ENCODE measurements at regions not wholly inside any gene's neighbourhood (a gene's known extent, or its start where the extent isn't known, plus 50 kb on each side); places are given as distances from the start of the nearest gene placed in this dataset.

GRCh38 chr9:16099732-16100536 lies 547.1 kb downstream of the CCDC171 start:
- no peak for TF ChIP-seq POLR2A (IDR thresholded peaks at IDR 0.05; ENCODE audit: low read length)
- no peak for TF ChIP-seq GATA1 (IDR thresholded peaks at IDR 0.05; ENCODE audit: low read depth, low read length)
- no peak for DNase-seq

- no peak for DNase-seq
- TF ChIP-seq POLR2A (IDR thresholded peaks at IDR 0.05; ENCODE audit: low read length) (no peak), GATA1 (IDR thresholded peaks at IDR 0.05; ENCODE audit: low read depth, low read length) (no peak)
Measured at GRCh38 chr9:16100537-16101091, 547.8 kb downstream of the CCDC171 start.

GRCh38 chr9:16102154-16102553 lies 549.3 kb downstream of the CCDC171 start:
- no peak for DNase-seq
- no peak for TF ChIP-seq GATA1 (IDR thresholded peaks at IDR 0.05; ENCODE audit: low read depth, low read length)
- no peak for TF ChIP-seq POLR2A (IDR thresholded peaks at IDR 0.05; ENCODE audit: low read length)

- no peak for TF ChIP-seq GATA1 (IDR thresholded peaks at IDR 0.05; ENCODE audit: low read depth, low read length)
- no peak for TF ChIP-seq POLR2A (IDR thresholded peaks at IDR 0.05; ENCODE audit: low read length)
- DNase-seq = no peak
Measured at GRCh38 chr9:16103620-16104397, 551.0 kb downstream of the CCDC171 start.

- no peak for DNase-seq
- TF ChIP-seq POLR2A (IDR thresholded peaks at IDR 0.05; ENCODE audit: low read length) = no peak
- no peak for TF ChIP-seq GATA1 (IDR thresholded peaks at IDR 0.05; ENCODE audit: low read depth, low read length)
Measured at GRCh38 chr9:16105168-16106020, 552.6 kb downstream of the CCDC171 start.

GRCh38 chr9:16106021-16106571 lies 553.3 kb downstream of the CCDC171 start:
- TF ChIP-seq POLR2A (IDR thresholded peaks at IDR 0.05; ENCODE audit: low read length) (no peak), GATA1 (IDR thresholded peaks at IDR 0.05; ENCODE audit: low read depth, low read length) (no peak)
- DNase-seq = no peak

GRCh38 chr9:16112116-16112515 lies 559.3 kb downstream of the CCDC171 start:
- DNase-seq = no peak
- TF ChIP-seq POLR2A (IDR thresholded peaks at IDR 0.05; ENCODE audit: low read length) = no peak
- no peak for TF ChIP-seq GATA1 (IDR thresholded peaks at IDR 0.05; ENCODE audit: low read depth, low read length)

- TF ChIP-seq GATA1 (IDR thresholded peaks at IDR 0.05; ENCODE audit: low read depth, low read length) (no peak), POLR2A (IDR thresholded peaks at IDR 0.05; ENCODE audit: low read length) (no peak)
- no peak for DNase-seq
Measured at GRCh38 chr9:16115994-16116393, 563.2 kb downstream of the CCDC171 start.

- TF ChIP-seq POLR2A (IDR thresholded peaks at IDR 0.05; ENCODE audit: low read length) (no peak), GATA1 (IDR thresholded peaks at IDR 0.05; ENCODE audit: low read depth, low read length) (no peak)
- DNase-seq = no peak
Measured at GRCh38 chr9:16118043-16118442, 565.2 kb downstream of the CCDC171 start.

- TF ChIP-seq POLR2A (IDR thresholded peaks at IDR 0.05; ENCODE audit: low read length) (no peak), GATA1 (IDR thresholded peaks at IDR 0.05; ENCODE audit: low read depth, low read length) (no peak)
- DNase-seq = no peak
Measured at GRCh38 chr9:16119261-16120230, 566.7 kb downstream of the CCDC171 start.

GRCh38 chr9:16120231-16120641 lies 567.4 kb downstream of the CCDC171 start:
- no peak for TF ChIP-seq GATA1 (IDR thresholded peaks at IDR 0.05; ENCODE audit: low read depth, low read length)
- no peak for TF ChIP-seq POLR2A (IDR thresholded peaks at IDR 0.05; ENCODE audit: low read length)
- no peak for DNase-seq

GRCh38 chr9:16120727-16121126 lies 567.9 kb downstream of the CCDC171 start:
- DNase-seq = no peak
- TF ChIP-seq GATA1 (IDR thresholded peaks at IDR 0.05; ENCODE audit: low read depth, low read length) = no peak
- TF ChIP-seq POLR2A (IDR thresholded peaks at IDR 0.05; ENCODE audit: low read length) = no peak
